ENCODE measurements at regions not wholly inside any gene's neighbourhood (a gene's known extent, or its start where the extent isn't known, plus 50 kb on each side); places are given as distances from the start of the nearest gene placed in this dataset.

DNA sequence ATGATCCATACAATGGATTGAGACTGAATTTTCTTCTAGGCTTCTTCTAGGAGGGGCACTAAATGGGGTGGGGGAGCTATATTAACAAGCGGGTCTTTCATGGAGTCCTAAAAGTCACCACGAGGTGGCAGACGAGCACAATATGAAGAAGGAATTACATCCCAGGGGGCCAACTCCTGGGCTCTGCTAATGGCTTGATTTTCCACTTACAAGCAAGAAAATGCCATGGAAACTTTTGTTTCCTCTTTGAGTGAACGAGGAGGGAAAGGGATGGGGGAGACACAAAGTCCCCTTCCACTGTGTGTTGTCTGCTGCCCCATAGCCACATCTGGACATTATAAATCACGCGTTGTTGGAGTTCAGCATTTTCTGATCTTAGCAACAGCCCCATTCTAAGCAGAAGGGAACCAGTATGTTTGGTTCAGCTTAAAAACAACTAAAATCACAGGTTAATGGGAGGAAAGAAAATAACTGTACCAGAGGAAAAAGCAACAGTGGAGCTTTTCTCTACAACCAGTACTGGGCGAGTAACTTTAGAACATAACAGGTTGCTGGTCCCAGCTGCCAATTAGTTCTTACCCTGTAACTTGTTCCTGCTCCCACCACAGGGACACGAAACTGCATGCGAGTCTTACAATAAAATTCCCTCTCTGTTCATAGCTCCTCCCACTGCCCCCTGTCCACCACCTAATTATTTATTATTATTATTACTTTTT, 285.0 kb upstream of the PARD3B start:
- TF ChIP-seq KAT7 (CRISPR knock-in tag; IDR thresholded peaks at IDR 0.05; ENCODE audit: borderline replicate concordance): no peak
- TF ChIP-seq, protein P1, sequence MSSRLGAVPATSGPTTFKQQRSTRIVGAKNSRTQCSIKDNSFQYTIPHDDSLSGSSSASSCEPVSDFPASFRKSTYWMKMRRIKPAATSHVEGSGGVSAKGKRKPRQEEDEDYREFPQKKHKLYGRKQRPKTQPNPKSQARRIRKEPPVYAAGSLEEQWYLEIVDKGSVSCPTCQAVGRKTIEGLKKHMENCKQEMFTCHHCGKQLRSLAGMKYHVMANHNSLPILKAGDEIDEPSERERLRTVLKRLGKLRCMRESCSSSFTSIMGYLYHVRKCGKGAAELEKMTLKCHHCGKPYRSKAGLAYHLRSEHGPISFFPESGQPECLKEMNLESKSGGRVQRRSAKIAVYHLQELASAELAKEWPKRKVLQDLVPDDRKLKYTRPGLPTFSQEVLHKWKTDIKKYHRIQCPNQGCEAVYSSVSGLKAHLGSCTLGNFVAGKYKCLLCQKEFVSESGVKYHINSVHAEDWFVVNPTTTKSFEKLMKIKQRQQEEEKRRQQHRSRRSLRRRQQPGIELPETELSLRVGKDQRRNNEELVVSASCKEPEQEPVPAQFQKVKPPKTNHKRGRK (CRISPR knock-in tag; IDR thresholded peaks at IDR 0.05; ENCODE audit: borderline replicate concordance): no peak
- TF ChIP-seq, protein P2, sequence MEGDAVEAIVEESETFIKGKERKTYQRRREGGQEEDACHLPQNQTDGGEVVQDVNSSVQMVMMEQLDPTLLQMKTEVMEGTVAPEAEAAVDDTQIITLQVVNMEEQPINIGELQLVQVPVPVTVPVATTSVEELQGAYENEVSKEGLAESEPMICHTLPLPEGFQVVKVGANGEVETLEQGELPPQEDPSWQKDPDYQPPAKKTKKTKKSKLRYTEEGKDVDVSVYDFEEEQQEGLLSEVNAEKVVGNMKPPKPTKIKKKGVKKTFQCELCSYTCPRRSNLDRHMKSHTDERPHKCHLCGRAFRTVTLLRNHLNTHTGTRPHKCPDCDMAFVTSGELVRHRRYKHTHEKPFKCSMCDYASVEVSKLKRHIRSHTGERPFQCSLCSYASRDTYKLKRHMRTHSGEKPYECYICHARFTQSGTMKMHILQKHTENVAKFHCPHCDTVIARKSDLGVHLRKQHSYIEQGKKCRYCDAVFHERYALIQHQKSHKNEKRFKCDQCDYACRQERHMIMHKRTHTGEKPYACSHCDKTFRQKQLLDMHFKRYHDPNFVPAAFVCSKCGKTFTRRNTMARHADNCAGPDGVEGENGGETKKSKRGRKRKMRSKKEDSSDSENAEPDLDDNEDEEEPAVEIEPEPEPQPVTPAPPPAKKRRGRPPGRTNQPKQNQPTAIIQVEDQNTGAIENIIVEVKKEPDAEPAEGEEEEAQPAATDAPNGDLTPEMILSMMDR (IDR thresholded peaks at IDR 0.05): peak; percentile 51
